MM.1S (cell line): ENCODE measurements at regions not wholly inside any gene's neighbourhood (a gene's known extent, or its start where the extent isn't known, plus 50 kb on each side); places are given as distances from the start of the nearest gene placed in this dataset.

Experiments used
- DNase-seq: peaks from one replicate; pipeline ENCODE4 v3.0.0-alpha.2; 2015
- H2AFZ ChIP-seq: fragments of 300-600 bp; sonication (generic); 2 replicates; pipeline ENCODE4 v1.6.0; 2016; ENCODE audit warnings: antibody characterized with exemption, low read length
- H3F3A ChIP-seq: fragments of 300-600 bp; sonication (generic); 2 replicates; pipeline ENCODE4 v1.6.1; 2016; ENCODE audit warnings: mild to moderate bottlenecking, antibody characterized with exemption, low read length, moderate library complexity, mixed read lengths; ENCODE audit not compliant: insufficient read depth
- H3K27ac ChIP-seq: fragments of 300-600 bp; sonication (generic); 2 replicates; pipeline ENCODE4 v1.5.1; 2016; ENCODE audit warnings: mild to moderate bottlenecking, low read length
- H3K27me3 ChIP-seq: fragments of 300-600 bp; sonication (generic); replicated peaks from 2 replicates; pipeline ENCODE4 v1.6.0; 2016; ENCODE audit warnings: low read length; ENCODE audit not compliant: insufficient read depth
- H3K36me3 ChIP-seq: fragments of 300-600 bp; sonication (generic); replicated peaks from 2 replicates; pipeline ENCODE4 v1.6.1; 2016; ENCODE audit warnings: mild to moderate bottlenecking, low read length, mixed read lengths; ENCODE audit not compliant: insufficient read depth
- H3K4me1 ChIP-seq: fragments of 300-600 bp; sonication (generic); 2 replicates; pipeline ENCODE4 v1.6.1; 2016; ENCODE audit warnings: low read length, mixed read lengths
- H3K4me2 ChIP-seq: fragments of 300-600 bp; sonication (generic); 2 replicates; pipeline ENCODE4 v1.6.0; 2016; ENCODE audit warnings: low read depth, low read length
- H3K4me3 ChIP-seq: fragments of 300-600 bp; sonication (generic); 2 replicates; pipeline ENCODE4 v1.5.1; 2016; ENCODE audit warnings: low read length, mixed read lengths
- H3K79me2 ChIP-seq: fragments of 300-600 bp; sonication (generic); 2 replicates; pipeline ENCODE4 v1.6.1; 2016; ENCODE audit warnings: mixed run types, low read length, mixed read lengths
- H3K9ac ChIP-seq: fragments of 300-600 bp; sonication (generic); 2 replicates; pipeline ENCODE4 v1.6.1; 2016; ENCODE audit warnings: low read length, mixed read lengths
- H3K9me2 ChIP-seq: fragments of 300-600 bp; sonication (generic); replicated peaks from 2 replicates; pipeline ENCODE4 v1.6.1; 2016; ENCODE audit warnings: mild to moderate bottlenecking, low read length, mixed read lengths; ENCODE audit not compliant: insufficient read depth
- H3K9me3 ChIP-seq: fragments of 300-600 bp; sonication (generic); replicated peaks from 2 replicates; pipeline ENCODE4 v1.6.1; 2016; ENCODE audit warnings: mild to moderate bottlenecking, low read length, mixed read lengths; ENCODE audit not compliant: insufficient read depth
- H4K20me1 ChIP-seq: fragments of 300-600 bp; sonication (generic); 2 replicates; pipeline ENCODE4 v1.6.1; 2016; ENCODE audit warnings: mild to moderate bottlenecking, low read length, moderate library complexity, mixed read lengths; ENCODE audit not compliant: insufficient read depth
- EZH2 ChIP-seq: fragments of 300-600 bp; sonication (generic); optimal IDR thresholded peaks from 2 replicates; pipeline ENCODE3; 2017; ENCODE audit warnings: low read depth, mild to moderate bottlenecking, antibody characterized with exemption, low read length, mixed read lengths
- EZH2phosphoT487 ChIP-seq: fragments of 300-600 bp; sonication (generic); IDR thresholded peaks from 2 replicates; pipeline ENCODE4 v1.6.1; 2018; ENCODE audit warnings: antibody characterized with exemption, low read length
- TF ChIP-seq, protein P1 (sequence below): fragments of 300-600 bp; sonication (generic); IDR thresholded peaks from 2 replicates; pipeline ENCODE4 v1.5.1; 2016; ENCODE audit warnings: antibody characterized with exemption, low read length, mixed read lengths

DNA sequence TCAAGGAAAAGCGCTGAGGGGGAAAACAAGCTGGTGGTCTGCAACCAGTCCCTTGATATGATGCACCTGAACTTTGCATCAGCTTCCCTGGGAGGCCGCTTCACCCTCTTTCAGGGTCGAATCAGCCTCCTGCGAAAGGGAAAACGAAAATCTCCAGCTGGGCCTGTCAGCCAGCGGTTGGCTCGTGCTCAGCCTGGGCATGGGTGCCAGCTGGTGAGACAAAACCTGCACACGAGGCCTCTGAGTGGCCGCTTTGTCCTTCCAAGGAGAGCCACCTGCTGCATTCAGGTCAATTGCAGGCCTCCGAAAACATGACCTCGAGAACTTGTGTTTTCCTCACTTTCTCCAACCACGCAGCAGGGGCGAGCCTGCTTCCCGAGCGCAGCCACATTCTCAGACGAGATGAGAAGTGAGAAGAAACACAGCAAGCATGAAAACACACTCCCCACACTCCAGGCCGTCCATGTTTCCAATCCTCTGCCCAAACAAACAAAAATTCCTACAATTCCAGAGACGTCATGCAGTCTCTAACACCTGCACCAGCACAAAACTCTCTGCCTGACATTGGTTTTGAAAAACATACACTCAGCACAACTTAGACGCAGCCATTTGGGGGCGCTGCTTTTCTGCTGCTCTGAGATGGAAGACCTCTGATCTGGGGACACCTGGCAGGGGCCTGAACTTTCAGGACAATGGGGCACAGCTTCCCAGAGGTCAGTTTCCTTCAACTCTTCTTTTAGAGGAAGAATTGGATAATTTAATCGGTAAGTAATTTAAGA is 77.1 kb downstream of the DHCR7 start:
- peaks cover 13% of the 10 kb centered on the region for H3K4me1 ChIP-seq
- H4K20me1 ChIP-seq, result no peaks in the 10 kb centered on the region
- TF ChIP-seq, protein P1, sequence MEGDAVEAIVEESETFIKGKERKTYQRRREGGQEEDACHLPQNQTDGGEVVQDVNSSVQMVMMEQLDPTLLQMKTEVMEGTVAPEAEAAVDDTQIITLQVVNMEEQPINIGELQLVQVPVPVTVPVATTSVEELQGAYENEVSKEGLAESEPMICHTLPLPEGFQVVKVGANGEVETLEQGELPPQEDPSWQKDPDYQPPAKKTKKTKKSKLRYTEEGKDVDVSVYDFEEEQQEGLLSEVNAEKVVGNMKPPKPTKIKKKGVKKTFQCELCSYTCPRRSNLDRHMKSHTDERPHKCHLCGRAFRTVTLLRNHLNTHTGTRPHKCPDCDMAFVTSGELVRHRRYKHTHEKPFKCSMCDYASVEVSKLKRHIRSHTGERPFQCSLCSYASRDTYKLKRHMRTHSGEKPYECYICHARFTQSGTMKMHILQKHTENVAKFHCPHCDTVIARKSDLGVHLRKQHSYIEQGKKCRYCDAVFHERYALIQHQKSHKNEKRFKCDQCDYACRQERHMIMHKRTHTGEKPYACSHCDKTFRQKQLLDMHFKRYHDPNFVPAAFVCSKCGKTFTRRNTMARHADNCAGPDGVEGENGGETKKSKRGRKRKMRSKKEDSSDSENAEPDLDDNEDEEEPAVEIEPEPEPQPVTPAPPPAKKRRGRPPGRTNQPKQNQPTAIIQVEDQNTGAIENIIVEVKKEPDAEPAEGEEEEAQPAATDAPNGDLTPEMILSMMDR, result no peak
- TF ChIP-seq EZH2 (no peak), EZH2phosphoT487 (no peak)
- no peak overlapping the region for H3K4me2 ChIP-seq
- no peaks in the 10 kb centered on the region for H3K79me2 ChIP-seq
- H3K9me3 ChIP-seq, result no peaks in the 10 kb centered on the region
- no peaks in the 10 kb centered on the region for H3F3A ChIP-seq
- no peak overlapping the region for H3K4me3 ChIP-seq
- H3K27ac ChIP-seq, result no peak overlapping the region
- no peak overlapping the region for H3K9ac ChIP-seq
- no peaks in the 10 kb centered on the region for H3K36me3 ChIP-seq
- H2AFZ ChIP-seq, result no peak overlapping the region
- no peak for DNase-seq
- peaks cover 50% of the 10 kb centered on the region for H3K27me3 ChIP-seq
- H3K9me2 ChIP-seq, result no peaks in the 10 kb centered on the region

DNA sequence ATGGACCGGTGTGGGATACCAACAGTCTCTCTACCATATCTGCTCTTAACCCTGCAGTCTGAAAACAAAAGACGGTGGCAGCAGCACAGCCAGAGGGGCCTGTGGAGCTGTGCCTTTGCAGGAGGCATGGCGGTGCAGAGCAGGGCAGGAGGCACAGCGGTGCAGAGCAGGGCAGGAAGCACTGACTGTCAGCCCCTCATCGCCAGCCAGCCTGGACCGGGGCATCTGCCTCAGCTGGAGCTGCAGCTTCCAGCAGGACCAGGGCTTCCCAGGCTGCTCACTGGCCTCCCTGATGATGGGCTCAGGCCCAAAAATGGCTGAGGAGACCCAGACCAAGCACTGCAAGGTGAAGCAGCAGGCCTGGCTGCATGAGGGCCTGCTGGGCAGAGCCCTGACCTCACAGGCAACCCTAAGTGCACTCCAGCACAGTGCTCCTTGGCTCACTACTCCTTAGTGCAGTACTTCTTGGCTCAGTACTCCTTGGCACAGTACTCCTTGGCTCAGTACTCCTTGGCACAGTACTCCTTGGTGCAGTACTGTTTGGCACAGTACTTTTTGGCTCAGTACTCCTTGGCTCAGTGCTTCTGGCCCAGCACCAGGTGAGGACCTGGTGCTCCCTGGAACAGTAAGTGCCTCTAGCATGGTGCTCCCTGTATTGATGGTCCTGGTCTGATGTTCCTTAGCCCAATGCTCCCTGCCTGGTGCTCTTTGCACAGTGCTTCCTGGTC is 78.0 kb downstream of the DHCR7 start:
- Histone ChIP-seq H3K4me3 (no peak overlapping the region), H3K4me1 (peaks cover 13% of the 10 kb centered on the region), H3K79me2 (no peaks in the 10 kb centered on the region), H3K27me3 (peaks cover 46% of the 10 kb centered on the region), H4K20me1 (no peaks in the 10 kb centered on the region), H3F3A (no peaks in the 10 kb centered on the region), H2AFZ (no peak overlapping the region), H3K9me3 (no peaks in the 10 kb centered on the region), H3K4me2 (no peak overlapping the region), H3K36me3 (no peaks in the 10 kb centered on the region), H3K27ac (no peak overlapping the region), H3K9me2 (no peaks in the 10 kb centered on the region), H3K9ac (no peak overlapping the region)
- no peak for DNase-seq
- TF ChIP-seq EZH2phosphoT487, result no peak
- TF ChIP-seq EZH2, result no peak
- TF ChIP-seq, protein P1, result no peak

DNA sequence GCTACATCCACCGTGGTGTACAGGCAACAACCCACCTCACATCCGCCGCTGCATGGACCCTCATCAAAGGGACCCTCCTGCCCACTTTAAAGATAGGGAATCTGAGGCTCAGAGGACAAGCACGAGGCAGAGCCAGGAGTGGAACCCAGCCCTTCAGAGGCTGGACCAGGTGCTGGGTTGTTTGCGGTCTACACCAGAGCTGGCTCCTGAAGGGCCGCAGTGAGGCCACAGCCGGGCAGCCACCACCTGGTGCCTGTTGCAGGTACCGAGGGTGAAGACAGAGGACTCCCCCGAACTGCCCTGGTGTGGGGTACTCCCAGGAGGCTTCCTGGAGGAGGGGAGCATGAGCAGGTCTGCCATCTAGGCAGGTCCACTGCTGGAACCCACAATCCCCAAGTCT is 78.8 kb downstream of the DHCR7 start:
- no peak overlapping the region for H3K27ac ChIP-seq
- no peak overlapping the region for H3K4me2 ChIP-seq
- H3F3A ChIP-seq, result no peaks in the 10 kb centered on the region
- DNase-seq, result no peak
- peaks cover 13% of the 10 kb centered on the region for H3K4me1 ChIP-seq
- H3K79me2 ChIP-seq, result no peaks in the 10 kb centered on the region
- no peaks in the 10 kb centered on the region for H3K9me2 ChIP-seq
- H3K27me3 ChIP-seq, result peaks cover 41% of the 10 kb centered on the region
- H3K9ac ChIP-seq, result no peak overlapping the region
- H2AFZ ChIP-seq, result no peak overlapping the region
- TF ChIP-seq EZH2, result no peak
- no peaks in the 10 kb centered on the region for H4K20me1 ChIP-seq
- no peaks in the 10 kb centered on the region for H3K9me3 ChIP-seq
- no peak overlapping the region for H3K4me3 ChIP-seq
- H3K36me3 ChIP-seq, result no peaks in the 10 kb centered on the region

DNA sequence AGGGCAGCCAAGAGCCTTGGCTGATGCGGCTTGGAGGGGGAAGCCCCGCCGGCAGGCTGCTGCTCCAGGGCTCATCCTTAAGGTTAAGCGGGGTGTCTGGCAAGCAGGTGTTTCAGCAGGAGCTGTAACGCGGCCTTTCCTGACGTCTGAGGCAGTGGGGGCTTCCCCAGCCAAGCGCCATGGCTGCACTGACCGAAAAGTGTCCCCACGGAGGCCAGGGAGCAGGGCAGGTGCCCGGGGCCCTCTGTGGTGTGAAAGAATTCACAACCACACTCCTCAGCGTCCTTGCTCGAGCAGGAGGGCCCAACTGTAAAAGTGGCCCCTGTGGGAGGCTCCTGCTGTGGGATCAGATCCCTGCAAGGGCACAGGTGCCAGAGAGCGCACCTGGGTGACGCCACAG is 79.2 kb downstream of the DHCR7 start:
- no peaks in the 10 kb centered on the region for H3K9me3 ChIP-seq
- H3K9me2 ChIP-seq, result no peaks in the 10 kb centered on the region
- no peak overlapping the region for H3K4me2 ChIP-seq
- no peak overlapping the region for H3K4me3 ChIP-seq
- TF ChIP-seq EZH2phosphoT487 (no peak), EZH2 (no peak)
- TF ChIP-seq, protein P1, result no peak
- no peaks in the 10 kb centered on the region for H4K20me1 ChIP-seq
- no peaks in the 10 kb centered on the region for H3K79me2 ChIP-seq
- DNase-seq, result no peak
- no peak overlapping the region for H3K27ac ChIP-seq
- H2AFZ ChIP-seq, result no peak overlapping the region
- peaks cover 41% of the 10 kb centered on the region for H3K27me3 ChIP-seq
- H3K9ac ChIP-seq, result no peak overlapping the region
- no peaks in the 10 kb centered on the region for H3F3A ChIP-seq
- peaks cover 9% of the 10 kb centered on the region for H3K4me1 ChIP-seq
- H3K36me3 ChIP-seq, result no peaks in the 10 kb centered on the region
